Common myeloid progenitor, CD34-positive (primary cell): ENCODE measurements at regions not wholly inside any gene's neighbourhood (a gene's known extent, or its start where the extent isn't known, plus 50 kb on each side); places are given as distances from the start of the nearest gene placed in this dataset.

Source experiments
- CTCF ChIA-PET: fragments of 350-600 bp; sonication (Branson Sonifier 250); formaldehyde crosslinking; loops from one replicate; lab custom pipeline; 2021; ENCODE audit warnings: antibody characterized with exemption; lab: Charles Lee
- POLR2A ChIA-PET: fragments of 350-600 bp; sonication (Branson Sonifier 250); formaldehyde crosslinking; loops from one replicate; lab custom pipeline; 2021; ENCODE audit warnings: antibody characterized with exemption; lab: Charles Lee
- DNase-seq, 3 donors: peaks; one replicate each; pipeline versions ENCODE4 v3.0.0 to v3.0.0-alpha.2; 2013
- H3K27ac ChIP-seq, 2 experiments: 1 replicate in 1 of 2; 2 replicates in 1 of 2; pipeline ENCODE4 v1.7.0; 2013; ENCODE audit warnings: inconsistent platforms in 2 of 2, low read length in 2 of 2, mild to moderate bottlenecking in 2 of 2, low read depth in 1 of 2, moderate library complexity in 1 of 2; ENCODE audit not compliant: severe bottlenecking in 2 of 2, insufficient read depth in 1 of 2, poor library complexity in 1 of 2
- H3K27me3 ChIP-seq, 5 experiments: replicated peaks in 2 of 5; 1 replicate in 3 of 5; 2 replicates in 2 of 5; pipeline versions ENCODE4 v1.6.1 to v1.7.0; 2013; ENCODE audit warnings: low read length in 4 of 5, mild to moderate bottlenecking in 2 of 5, moderate library complexity in 2 of 5, inconsistent platforms in 1 of 5; ENCODE audit not compliant: insufficient read depth in 5 of 5, control insufficient read depth in 4 of 5
- H3K36me3 ChIP-seq, 4 experiments: 1 replicate in 2 of 4; 2 replicates in 2 of 4; pipeline versions ENCODE4 v1.6.1 to v1.7.0; 2013; ENCODE audit warnings: low read length in 3 of 4, control low read depth in 1 of 4, mild to moderate bottlenecking in 1 of 4; ENCODE audit not compliant: control insufficient read depth in 4 of 4, insufficient read depth in 4 of 4
- H3K4me1 ChIP-seq, 4 experiments: 1 replicate in 3 of 4; 2 replicates in 1 of 4; pipeline versions ENCODE4 v1.6.1 to v1.7.1; 2013; ENCODE audit warnings: low read length in 3 of 4, mild to moderate bottlenecking in 3 of 4, control low read depth in 1 of 4, inconsistent platforms in 1 of 4, moderate library complexity in 1 of 4; ENCODE audit not compliant: control insufficient read depth in 4 of 4, insufficient read depth in 4 of 4; ENCODE audit errors: control extremely low read depth in 1 of 4
- H3K4me3 ChIP-seq, 7 experiments: 1 replicate in 4 of 7; 2 replicates in 3 of 7; pipeline versions ENCODE4 v1.5.1 to v1.7.0; 2013; ENCODE audit warnings: mild to moderate bottlenecking in 7 of 7, low read length in 6 of 7, moderate library complexity in 6 of 7, inconsistent platforms in 2 of 7, low read depth in 2 of 7, control low read depth in 1 of 7; ENCODE audit not compliant: insufficient read depth in 4 of 7, control insufficient read depth in 1 of 7; ENCODE audit errors: extremely low read depth in 1 of 7
- H3K9me3 ChIP-seq, 5 experiments: 1 replicate in 4 of 5; 2 replicates in 1 of 5; pipeline versions ENCODE4 v1.6.1 to v1.7.1; 2013; ENCODE audit warnings: low read length in 4 of 5, mild to moderate bottlenecking in 2 of 5, inconsistent platforms in 1 of 5, low read depth in 1 of 5, moderate library complexity in 1 of 5; ENCODE audit not compliant: control insufficient read depth in 4 of 5, insufficient read depth in 2 of 5; ENCODE audit errors: control extremely low read depth in 1 of 5
- WGBS: methylation state at CpG from one replicate; pipeline ENCODE4 v1.1.5; 2013; ENCODE audit not compliant: insufficient coverage; 5-methylcytosine and 5-hydroxymethylcytosine counted together

- H3K27me3 ChIP-seq: peaks cover 0 to 6% (median 0%) of the 10 kb centered on the region in 5 experiments
- no peak overlapping the region for H3K4me3 ChIP-seq
- DNase-seq: no peak
- H3K4me1 ChIP-seq: peaks cover 0 to 8% (median 2%) of the 10 kb centered on the region in 4 experiments
- H3K9me3 ChIP-seq: no peaks in the 10 kb centered on the region
- CTCF ChIA-PET: no interaction called here
- no peaks in the 10 kb centered on the region for H3K36me3 ChIP-seq
- no peak overlapping the region for H3K27ac ChIP-seq
- POLR2A ChIA-PET: no interaction called here
- 74% methylated on average over 2 of the region's 2 CpGs for WGBS
These were observed 713.7 kb downstream of the MATN1 start for GRCh38 chr1:30009720-30010119.

- POLR2A ChIA-PET: no interaction called here
- no peak overlapping the region for H3K27ac ChIP-seq
These were observed 714.3 kb downstream of the MATN1 start for GRCh38 chr1:30008998-30009657.

GRCh38 chr1:30008372-30008997 is 714.9 kb downstream of the MATN1 start:
- POLR2A ChIA-PET: no interaction called here
- Histone ChIP-seq H3K9me3 (no peaks in the 10 kb centered on the region), H3K27ac (no peak overlapping the region), H3K36me3 (no peaks in the 10 kb centered on the region), H3K4me1 (peaks cover 0 to 8% (median 2%) of the 10 kb centered on the region in 4 experiments), H3K27me3 (peaks cover 0 to 6% (median 0%) of the 10 kb centered on the region in 5 experiments), H3K4me3 (no peak overlapping the region)
- no peak for DNase-seq
- CTCF ChIA-PET: no interaction called here
- WGBS: 86% methylated on average over 2 of the region's 6 CpGs

More at GRCh38 chr1:30008998-30009657, 714.3 kb downstream of the MATN1 start:
- no peaks in the 10 kb centered on the region for H3K9me3 ChIP-seq
- 83% methylated on average over 11 of the region's 12 CpGs for WGBS
- CTCF ChIA-PET: no interaction called here
- no peak for DNase-seq
- H3K36me3 ChIP-seq: no peaks in the 10 kb centered on the region
- H3K27me3 ChIP-seq: peaks cover 0 to 6% (median 0%) of the 10 kb centered on the region in 5 experiments
- no peak overlapping the region for H3K4me3 ChIP-seq
- H3K4me1 ChIP-seq: peaks cover 0 to 8% (median 2%) of the 10 kb centered on the region in 4 experiments

DNA sequence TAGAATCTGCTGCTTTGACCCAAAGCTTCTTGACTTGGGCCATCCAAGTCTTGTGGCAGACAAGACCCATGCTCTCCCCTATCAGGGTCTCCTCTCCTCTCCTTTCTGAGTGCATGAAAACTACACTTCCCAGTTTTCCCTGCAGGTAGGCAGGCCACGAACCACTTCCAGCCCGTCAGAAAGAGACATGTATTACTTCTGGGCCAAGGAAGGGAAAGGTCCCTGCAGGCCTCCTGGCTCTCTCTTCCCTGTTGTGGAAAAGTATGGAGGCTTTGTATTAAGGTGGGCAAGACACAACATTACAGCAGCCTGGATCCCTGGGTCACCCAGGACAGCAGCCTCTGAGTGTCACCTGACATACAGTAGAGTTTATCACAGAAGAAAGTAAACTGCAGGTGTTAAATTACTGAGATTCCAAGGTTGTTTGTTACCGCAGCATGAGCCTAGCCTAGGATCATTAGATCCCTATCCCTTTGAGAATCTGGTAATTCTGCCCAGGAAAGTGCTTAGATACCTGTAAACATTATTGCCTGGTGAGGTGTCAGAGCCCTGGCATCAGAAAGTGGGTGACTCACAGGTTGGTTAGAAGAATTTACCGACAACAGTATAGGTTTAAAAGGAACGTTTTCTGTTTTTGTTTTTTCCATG is 717.3 kb downstream of the MATN1 start:
- no peak overlapping the region for H3K27ac ChIP-seq

DNA sequence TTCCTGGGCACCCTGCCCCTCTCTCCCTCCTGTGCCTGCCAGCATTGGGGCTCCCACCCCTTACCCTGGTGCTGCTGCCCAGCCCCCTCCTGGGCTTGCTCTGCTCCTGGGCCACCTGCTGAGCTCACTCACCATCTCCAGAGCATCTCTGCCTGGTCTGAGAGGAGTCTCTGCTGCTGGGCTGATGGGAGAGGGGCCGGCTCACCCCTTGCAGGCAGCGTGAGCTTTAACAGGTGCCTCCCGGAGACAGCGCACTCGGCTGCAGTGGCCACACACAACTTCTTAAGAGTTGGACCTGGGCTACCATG is 721.7 kb downstream of the MATN1 start:
- CTCF ChIA-PET: no interaction called here
- no peaks in the 10 kb centered on the region for H3K9me3 ChIP-seq
- no peaks in the 10 kb centered on the region for H3K36me3 ChIP-seq
- H3K27ac ChIP-seq: no peak overlapping the region
- WGBS: 89% methylated on average over 3 of the region's 5 CpGs
- POLR2A ChIA-PET: no interaction called here
- DNase-seq: no peak
- H3K4me1 ChIP-seq: no peaks in the 10 kb centered on the region
- H3K27me3 ChIP-seq: peaks cover 0 to 3% (median 3%) of the 10 kb centered on the region in 5 experiments
- H3K4me3 ChIP-seq: no peak overlapping the region

More for the DNA sequence above, 717.3 kb downstream of the MATN1 start:
- peaks cover 0 to 6% (median 0%) of the 10 kb centered on the region in 5 experiments for H3K27me3 ChIP-seq
- 60% methylated on average over 3 of the region's 5 CpGs for WGBS
- H3K4me3 ChIP-seq: no peak overlapping the region
- no peaks in the 10 kb centered on the region for H3K36me3 ChIP-seq
- no peak for DNase-seq
- ChIA-PET CTCF (no interaction called here), POLR2A (no interaction called here)
- no peaks in the 10 kb centered on the region for H3K9me3 ChIP-seq
- no peaks in the 10 kb centered on the region for H3K4me1 ChIP-seq

DNA sequence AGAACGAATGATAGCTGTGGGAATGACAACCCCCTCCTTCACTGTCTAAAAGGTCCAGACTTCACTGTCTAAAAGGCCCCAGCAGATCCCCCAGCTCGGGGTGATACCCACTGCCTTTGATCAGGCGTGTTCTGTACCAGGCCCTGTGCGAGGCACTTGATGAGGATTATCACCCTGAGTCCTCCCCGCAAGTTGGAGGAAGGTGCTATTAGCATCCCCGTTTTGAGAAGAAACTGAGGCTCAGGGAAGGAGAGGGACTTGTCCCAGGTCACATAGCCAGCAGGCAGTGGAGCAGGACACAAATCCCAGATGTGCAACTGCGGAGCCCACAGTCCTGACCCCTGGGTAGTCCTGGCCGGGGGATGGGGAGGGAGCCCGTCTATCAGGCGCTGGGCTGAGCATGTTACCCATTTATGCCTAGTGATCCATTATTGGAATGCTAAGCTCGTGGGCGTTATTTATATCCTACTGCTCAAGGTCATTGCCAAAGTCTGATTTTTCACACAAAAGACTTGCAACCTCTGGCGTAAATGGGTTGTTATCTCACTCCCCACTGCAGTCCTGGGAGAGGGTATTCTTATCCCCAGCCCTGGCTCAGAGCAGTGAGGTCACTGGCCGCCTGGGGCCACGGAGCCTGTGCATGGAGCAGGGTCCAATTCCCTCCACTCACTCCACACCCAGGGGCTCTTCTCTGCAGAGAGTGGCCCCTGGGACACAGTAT is 722.2 kb downstream of the MATN1 start:
- no peak for DNase-seq
- WGBS: 95% methylated on average over 13 of the region's 15 CpGs
- peaks cover 0 to 3% (median 3%) of the 10 kb centered on the region in 5 experiments for H3K27me3 ChIP-seq
- H3K27ac ChIP-seq: no peak overlapping the region
- ChIA-PET POLR2A (no interaction called here), CTCF (no interaction called here)
- no peaks in the 10 kb centered on the region for H3K9me3 ChIP-seq
- no peak overlapping the region for H3K4me3 ChIP-seq
- H3K4me1 ChIP-seq: no peaks in the 10 kb centered on the region
- no peaks in the 10 kb centered on the region for H3K36me3 ChIP-seq
